ENCODE measurements at regions not wholly inside any gene's neighbourhood (a gene's known extent, or its start where the extent isn't known, plus 50 kb on each side); places are given as distances from the start of the nearest gene placed in this dataset.

GRCh38 chr4:10181745-10182445, 65.3 kb upstream of the WDR1 start:
- WGBS, 2 donors: 74 to 79% methylated on average over 8 of the region's 8 CpGs
- no peak overlapping the region for H3K4me3 ChIP-seq
- intact Hi-C loops (cut with DNase I; ENCODE audit: low total_unique reads): no loop called here
- no peak for DNase-seq
- TF ChIP-seq CTCF (IDR thresholded peaks at IDR 0.05) (no peak), POLR2A (IDR thresholded peaks at IDR 0.05) (no peak)
- no peaks in the 10 kb centered on the region for H3K36me3 ChIP-seq (ENCODE audit: low read depth, missing control alignments)
- H3K27ac ChIP-seq: no peak overlapping the region
- H3K9me3 ChIP-seq: no peaks in the 10 kb centered on the region
- no peaks in the 10 kb centered on the region for H3K4me1 ChIP-seq
- H3K27me3 ChIP-seq: no peaks in the 10 kb centered on the region

- H3K27me3 ChIP-seq: no peaks in the 10 kb centered on the region
- no peaks in the 10 kb centered on the region for H3K36me3 ChIP-seq (ENCODE audit: low read depth, missing control alignments)
- no peak overlapping the region for H3K4me3 ChIP-seq
- TF ChIP-seq CTCF (IDR thresholded peaks at IDR 0.05) (no peak), POLR2A (IDR thresholded peaks at IDR 0.05) (no peak)
- no peak overlapping the region for H3K27ac ChIP-seq
- intact Hi-C loops (cut with DNase I; ENCODE audit: low total_unique reads): no loop called here
- no peaks in the 10 kb centered on the region for H3K9me3 ChIP-seq
- H3K4me1 ChIP-seq: no peaks in the 10 kb centered on the region
- 50 to 62% methylated on average over 4 of the region's 4 CpGs for WGBS, 2 donors
- no peak for DNase-seq
Measured at GRCh38 chr4:10180927-10181744, 64.5 kb upstream of the WDR1 start.

- H3K9me3 ChIP-seq: no peaks in the 10 kb centered on the region
- no peaks in the 10 kb centered on the region for H3K4me1 ChIP-seq
- no peak overlapping the region for H3K4me3 ChIP-seq
- H3K27me3 ChIP-seq: no peaks in the 10 kb centered on the region
- H3K27ac ChIP-seq: no peak overlapping the region
- no peaks in the 10 kb centered on the region for H3K36me3 ChIP-seq (ENCODE audit: low read depth, missing control alignments)
- DNase-seq: no peak
- TF ChIP-seq POLR2A (IDR thresholded peaks at IDR 0.05) (no peak), CTCF (IDR thresholded peaks at IDR 0.05) (no peak)
- 79 to 100% methylated on average over 1 of the region's 1 CpG for WGBS, 2 donors
- intact Hi-C loops (cut with DNase I; ENCODE audit: low total_unique reads): no loop called here
Measured at GRCh38 chr4:10180603-10180926, 64.0 kb upstream of the WDR1 start.

- WGBS, 2 donors: 61 to 65% methylated on average over 4 of the region's 4 CpGs
- no peaks in the 10 kb centered on the region for H3K9me3 ChIP-seq
- intact Hi-C loops (cut with DNase I; ENCODE audit: low total_unique reads): no loop called here
- no peak overlapping the region for H3K4me3 ChIP-seq
- TF ChIP-seq CTCF (IDR thresholded peaks at IDR 0.05) (no peak), POLR2A (IDR thresholded peaks at IDR 0.05) (no peak)
- no peaks in the 10 kb centered on the region for H3K36me3 ChIP-seq (ENCODE audit: low read depth, missing control alignments)
- no peak overlapping the region for H3K27ac ChIP-seq
- H3K27me3 ChIP-seq: no peaks in the 10 kb centered on the region
- H3K4me1 ChIP-seq: no peaks in the 10 kb centered on the region
- DNase-seq: no peak
Measured at GRCh38 chr4:10179957-10180602, 63.5 kb upstream of the WDR1 start.

Data from testis (tissue), 2 donors.